Kidney epithelial cell (primary cell): ENCODE measurements at regions not wholly inside any gene's neighbourhood (a gene's known extent, or its start where the extent isn't known, plus 50 kb on each side); places are given as distances from the start of the nearest gene placed in this dataset.

Experiments
- DNase-seq: peaks from one replicate; pipeline ENCODE4 v3.0.0-alpha.2; 2010; ENCODE audit warnings: low read depth
- H3K27me3 ChIP-seq: 2 replicates; pipeline ENCODE4 v1.6.0; 2011; ENCODE audit warnings: low read length; ENCODE audit not compliant: control insufficient read depth, insufficient read depth
- H3K36me3 ChIP-seq: 2 replicates; pipeline ENCODE4 v1.5.1; 2011; ENCODE audit warnings: low read length; ENCODE audit not compliant: control insufficient read depth, insufficient read depth
- H3K4me3 ChIP-seq: 2 replicates; pipeline ENCODE4 v1.5.1; 2011; ENCODE audit warnings: low read depth, mild to moderate bottlenecking, control low read depth, low read length
- CTCF ChIP-seq: IDR thresholded peaks from 2 replicates; pipeline ENCODE4 v1.5.1; 2011; ENCODE audit warnings: mild to moderate bottlenecking, moderate library complexity, low read length, control low read depth, inconsistent platforms; ENCODE audit not compliant: insufficient read depth, poor library complexity, severe bottlenecking

GRCh38 chr18:22484471-22484870 lies 66.8 kb upstream of the CTAGE1 start:
- no peak for TF ChIP-seq CTCF
- DNase-seq: no peak
- Histone ChIP-seq H3K27me3 (no peaks in the 10 kb centered on the region), H3K36me3 (no peaks in the 10 kb centered on the region), H3K4me3 (no peak overlapping the region)

- Histone ChIP-seq H3K36me3 (no peaks in the 10 kb centered on the region), H3K27me3 (no peaks in the 10 kb centered on the region), H3K4me3 (no peak overlapping the region)
- DNase-seq: no peak
- no peak for TF ChIP-seq CTCF
Measured at GRCh38 chr18:22485808-22486244, 68.1 kb upstream of the CTAGE1 start.

- Histone ChIP-seq H3K4me3 (no peak overlapping the region), H3K27me3 (no peaks in the 10 kb centered on the region), H3K36me3 (no peaks in the 10 kb centered on the region)
- no peak for TF ChIP-seq CTCF
- no peak for DNase-seq
Measured at GRCh38 chr18:22486667-22487066, 69.0 kb upstream of the CTAGE1 start.

- Histone ChIP-seq H3K27me3 (no peaks in the 10 kb centered on the region), H3K36me3 (no peaks in the 10 kb centered on the region), H3K4me3 (no peak overlapping the region)
- no peak for TF ChIP-seq CTCF
- no peak for DNase-seq
Measured at GRCh38 chr18:22488554-22488953, 70.8 kb upstream of the CTAGE1 start.

GRCh38 chr18:22489704-22490103 lies 72.0 kb upstream of the CTAGE1 start:
- no peak for TF ChIP-seq CTCF
- Histone ChIP-seq H3K27me3 (no peaks in the 10 kb centered on the region), H3K36me3 (no peaks in the 10 kb centered on the region), H3K4me3 (no peak overlapping the region)
- no peak for DNase-seq

- Histone ChIP-seq H3K4me3 (no peak overlapping the region), H3K36me3 (no peaks in the 10 kb centered on the region), H3K27me3 (no peaks in the 10 kb centered on the region)
- DNase-seq: no peak
- TF ChIP-seq CTCF: no peak
Measured at GRCh38 chr18:22490429-22490846, 72.7 kb upstream of the CTAGE1 start.
